ENCODE measurements at regions not wholly inside any gene's neighbourhood (a gene's known extent, or its start where the extent isn't known, plus 50 kb on each side); places are given as distances from the start of the nearest gene placed in this dataset.

DNA sequence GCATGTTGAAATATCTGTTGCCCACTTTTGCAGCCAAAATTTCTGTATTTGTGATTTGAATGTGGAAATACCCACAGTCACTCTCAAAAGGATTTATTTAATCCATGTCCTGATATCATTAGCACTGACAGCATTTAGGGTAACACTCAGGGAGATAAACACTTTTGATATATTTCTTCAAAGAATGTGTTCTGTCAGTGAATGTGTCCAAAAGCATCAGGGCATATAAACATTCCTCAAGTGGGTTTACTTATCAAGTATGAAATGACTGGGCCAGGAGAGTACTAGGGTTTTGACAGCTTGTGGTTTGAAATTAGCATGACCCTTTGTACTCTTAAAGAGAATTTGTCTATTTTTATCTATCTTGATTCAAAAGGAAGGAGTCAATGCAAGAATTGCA is 1302.1 kb upstream of the ADGRL2 start:
- TF ChIP-seq, protein P1, sequence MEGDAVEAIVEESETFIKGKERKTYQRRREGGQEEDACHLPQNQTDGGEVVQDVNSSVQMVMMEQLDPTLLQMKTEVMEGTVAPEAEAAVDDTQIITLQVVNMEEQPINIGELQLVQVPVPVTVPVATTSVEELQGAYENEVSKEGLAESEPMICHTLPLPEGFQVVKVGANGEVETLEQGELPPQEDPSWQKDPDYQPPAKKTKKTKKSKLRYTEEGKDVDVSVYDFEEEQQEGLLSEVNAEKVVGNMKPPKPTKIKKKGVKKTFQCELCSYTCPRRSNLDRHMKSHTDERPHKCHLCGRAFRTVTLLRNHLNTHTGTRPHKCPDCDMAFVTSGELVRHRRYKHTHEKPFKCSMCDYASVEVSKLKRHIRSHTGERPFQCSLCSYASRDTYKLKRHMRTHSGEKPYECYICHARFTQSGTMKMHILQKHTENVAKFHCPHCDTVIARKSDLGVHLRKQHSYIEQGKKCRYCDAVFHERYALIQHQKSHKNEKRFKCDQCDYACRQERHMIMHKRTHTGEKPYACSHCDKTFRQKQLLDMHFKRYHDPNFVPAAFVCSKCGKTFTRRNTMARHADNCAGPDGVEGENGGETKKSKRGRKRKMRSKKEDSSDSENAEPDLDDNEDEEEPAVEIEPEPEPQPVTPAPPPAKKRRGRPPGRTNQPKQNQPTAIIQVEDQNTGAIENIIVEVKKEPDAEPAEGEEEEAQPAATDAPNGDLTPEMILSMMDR (IDR thresholded peaks at IDR 0.05 in 8 of 11, conservative IDR thresholded peaks at IDR 0.05 in 3 of 11) = no peak
- no peak for TF ChIP-seq POLR2A (IDR thresholded peaks at IDR 0.05)
